ENCODE measurements at regions not wholly inside any gene's neighbourhood (a gene's known extent, or its start where the extent isn't known, plus 50 kb on each side); places are given as distances from the start of the nearest gene placed in this dataset.
"Not testable (repeated sequence)": the region's sequence is repeated elsewhere in the genome, so short reads cannot be mapped to it uniquely, and the experiment has no call there.

DNA sequence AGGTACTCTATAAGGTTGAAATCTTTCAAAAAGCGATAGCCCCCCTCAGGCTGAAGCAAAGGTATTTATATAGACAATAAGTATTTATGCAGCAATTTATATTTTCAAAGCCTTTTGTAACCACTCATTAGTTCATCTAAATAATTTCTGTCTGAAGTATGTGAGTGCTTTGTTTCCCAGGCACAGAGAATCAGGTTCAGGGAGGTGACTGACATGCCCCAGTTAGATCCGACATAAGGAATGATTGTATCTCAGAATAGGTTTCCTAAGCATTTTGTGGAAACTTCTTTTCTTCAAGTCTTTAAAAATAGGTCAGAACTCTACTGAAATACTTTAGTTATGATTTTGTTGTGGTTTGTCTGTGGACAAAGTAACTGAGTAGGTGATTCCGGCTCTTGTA lies 283.4 kb upstream of the G2E3 start:
- TF ChIP-seq, protein P1, sequence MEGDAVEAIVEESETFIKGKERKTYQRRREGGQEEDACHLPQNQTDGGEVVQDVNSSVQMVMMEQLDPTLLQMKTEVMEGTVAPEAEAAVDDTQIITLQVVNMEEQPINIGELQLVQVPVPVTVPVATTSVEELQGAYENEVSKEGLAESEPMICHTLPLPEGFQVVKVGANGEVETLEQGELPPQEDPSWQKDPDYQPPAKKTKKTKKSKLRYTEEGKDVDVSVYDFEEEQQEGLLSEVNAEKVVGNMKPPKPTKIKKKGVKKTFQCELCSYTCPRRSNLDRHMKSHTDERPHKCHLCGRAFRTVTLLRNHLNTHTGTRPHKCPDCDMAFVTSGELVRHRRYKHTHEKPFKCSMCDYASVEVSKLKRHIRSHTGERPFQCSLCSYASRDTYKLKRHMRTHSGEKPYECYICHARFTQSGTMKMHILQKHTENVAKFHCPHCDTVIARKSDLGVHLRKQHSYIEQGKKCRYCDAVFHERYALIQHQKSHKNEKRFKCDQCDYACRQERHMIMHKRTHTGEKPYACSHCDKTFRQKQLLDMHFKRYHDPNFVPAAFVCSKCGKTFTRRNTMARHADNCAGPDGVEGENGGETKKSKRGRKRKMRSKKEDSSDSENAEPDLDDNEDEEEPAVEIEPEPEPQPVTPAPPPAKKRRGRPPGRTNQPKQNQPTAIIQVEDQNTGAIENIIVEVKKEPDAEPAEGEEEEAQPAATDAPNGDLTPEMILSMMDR (IDR thresholded peaks at IDR 0.05; ENCODE audit: insufficient read depth, low read depth, low read length, missing control alignments) = no peak
- no peak overlapping the region for H3K4me3 ChIP-seq (ENCODE audit: low read length)
- no peak for DNase-seq (ENCODE audit: low read depth)

DNA sequence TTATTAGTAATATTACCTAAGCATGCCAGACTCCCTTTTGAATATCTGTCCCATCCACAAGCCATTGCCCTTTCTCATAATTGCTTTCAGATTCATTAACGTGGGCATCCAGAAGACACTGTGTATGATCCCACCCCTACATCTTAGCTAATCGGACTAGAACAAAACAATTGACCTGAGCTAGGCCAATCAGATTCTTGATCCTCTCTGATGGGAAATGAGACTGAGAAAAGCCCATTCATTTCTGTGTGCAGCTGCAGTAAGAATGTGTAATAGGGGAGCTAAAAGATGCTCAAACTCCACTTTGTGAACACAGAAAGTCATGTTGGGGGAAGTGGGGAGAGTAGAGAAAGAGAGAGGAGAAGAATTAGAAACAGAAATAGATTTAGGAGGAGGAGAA lies 281.7 kb upstream of the G2E3 start:
- no peak overlapping the region for H3K4me3 ChIP-seq (ENCODE audit: low read length)
- no peak for DNase-seq (ENCODE audit: low read depth)
- TF ChIP-seq, protein P1 (IDR thresholded peaks at IDR 0.05; ENCODE audit: insufficient read depth, low read depth, low read length, missing control alignments) = no peak

DNA sequence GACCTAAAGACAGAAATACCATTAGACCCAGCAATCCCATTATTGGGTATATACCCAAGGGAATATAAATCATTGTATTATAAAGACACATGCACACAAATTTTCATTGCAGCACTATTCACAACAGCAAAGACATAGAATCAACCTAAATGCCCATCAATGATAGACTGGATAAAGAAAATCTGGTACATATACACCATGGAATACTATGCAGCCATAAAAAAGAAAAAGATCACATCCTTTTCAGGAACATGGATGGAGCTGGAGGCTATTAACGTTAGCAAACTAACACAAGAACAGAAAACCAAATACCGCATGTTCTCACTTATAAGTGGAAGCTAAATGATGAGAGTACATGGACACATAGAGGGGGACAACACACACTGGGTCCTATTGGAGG lies 280.1 kb upstream of the G2E3 start:
- H3K4me3 ChIP-seq (ENCODE audit: low read length); DNase-seq (ENCODE audit: low read depth): not testable (repeated sequence)

DNA sequence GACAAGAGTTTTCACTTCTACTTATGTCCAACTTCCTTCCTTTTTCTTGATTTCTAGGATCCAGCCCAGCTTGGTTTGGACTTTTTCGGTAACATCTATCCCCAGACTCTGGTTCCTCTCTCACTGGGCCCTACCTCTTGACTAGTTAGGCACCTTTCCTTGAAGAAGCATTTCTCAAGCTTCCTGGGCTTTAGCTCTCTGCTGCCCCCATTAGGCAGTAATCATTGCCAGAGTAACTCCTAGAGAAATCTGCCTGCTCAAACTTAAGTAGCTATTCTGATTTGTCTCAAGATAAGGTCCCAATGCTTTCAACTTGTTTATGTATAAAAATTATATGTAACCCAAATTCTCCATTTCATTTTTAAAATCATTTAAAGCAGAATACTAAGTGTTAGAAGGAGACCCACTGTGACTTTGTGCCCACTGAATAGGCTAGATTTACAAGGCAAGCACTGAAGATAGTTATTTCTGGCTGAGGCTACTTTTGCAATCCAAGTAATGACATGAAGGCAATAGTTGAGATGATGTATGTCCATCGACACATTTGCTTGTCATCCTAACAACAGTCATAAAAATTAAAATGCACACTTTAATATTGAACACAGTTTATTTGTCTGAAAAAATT lies 275.0 kb upstream of the G2E3 start:
- TF ChIP-seq, protein P1 (IDR thresholded peaks at IDR 0.05; ENCODE audit: insufficient read depth, low read depth, low read length, missing control alignments) = peak; percentile 94
- H3K4me3 ChIP-seq (ENCODE audit: low read length) = no peak overlapping the region
- peak; percentile 70 for DNase-seq (ENCODE audit: low read depth)

DNA sequence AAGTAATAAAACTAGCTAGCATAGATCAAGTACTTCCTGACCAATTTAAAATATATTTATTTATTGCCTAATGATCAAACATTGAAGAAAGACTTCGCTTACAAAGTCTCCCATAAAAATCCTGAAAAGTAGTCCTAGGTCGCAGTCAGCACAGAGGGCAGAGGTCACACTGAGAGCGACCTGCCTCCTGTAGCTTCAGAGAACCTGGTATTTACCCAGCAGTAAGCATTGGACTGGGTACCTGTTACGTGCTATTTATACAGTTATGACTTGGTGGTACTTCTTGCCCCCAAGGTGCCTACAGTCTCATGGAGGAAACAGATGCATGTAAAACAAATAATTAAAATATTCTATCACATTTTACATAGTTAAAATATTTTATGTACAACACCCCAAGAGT lies 274.1 kb upstream of the G2E3 start:
- no peak overlapping the region for H3K4me3 ChIP-seq (ENCODE audit: low read length)
- DNase-seq (ENCODE audit: low read depth) = no peak
- TF ChIP-seq, protein P1 (IDR thresholded peaks at IDR 0.05; ENCODE audit: insufficient read depth, low read depth, low read length, missing control alignments) = no peak

DNA sequence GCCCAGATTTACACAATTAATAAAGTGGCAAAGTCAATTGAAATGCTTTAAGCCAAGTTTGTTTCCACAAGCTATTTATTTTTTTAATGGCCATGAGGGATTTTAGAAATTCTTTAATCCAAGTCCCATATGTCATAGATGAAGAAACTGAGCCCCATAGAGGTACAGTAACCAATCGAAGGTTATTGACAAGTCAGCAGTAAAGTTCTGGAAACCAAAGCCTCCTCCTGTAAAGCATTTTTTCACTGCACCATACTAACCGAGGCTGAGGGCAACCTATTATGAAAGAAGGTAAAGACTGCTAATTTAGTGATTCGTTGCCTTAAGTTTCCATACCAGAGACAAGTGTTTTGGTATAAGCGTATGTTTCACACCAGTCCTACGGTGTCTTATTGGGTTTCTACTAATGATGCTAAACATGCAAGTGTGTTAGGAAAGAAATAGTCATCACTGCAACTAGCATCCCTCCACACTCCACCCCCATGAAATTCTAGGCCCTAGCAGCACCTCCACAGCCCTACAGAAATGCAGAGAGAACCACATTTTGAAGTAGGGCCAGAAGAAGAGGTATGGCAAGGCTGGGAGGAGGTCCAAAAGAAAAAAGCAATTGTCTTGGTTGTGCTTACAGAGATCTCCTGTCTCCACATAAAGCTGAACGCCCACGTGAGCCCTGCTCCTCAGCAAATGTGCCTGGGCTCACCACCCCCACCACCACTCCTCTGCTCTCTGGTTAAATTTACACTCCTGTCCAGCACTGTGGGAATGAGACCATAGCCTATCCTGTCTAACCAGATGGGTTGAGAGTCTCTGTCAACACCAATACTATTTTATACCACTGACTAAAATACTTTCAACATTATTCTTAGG lies 271.1 kb upstream of the G2E3 start:
- TF ChIP-seq, protein P1 (IDR thresholded peaks at IDR 0.05; ENCODE audit: insufficient read depth, low read depth, low read length, missing control alignments) = no peak
- DNase-seq (ENCODE audit: low read depth) = no peak
- no peak overlapping the region for H3K4me3 ChIP-seq (ENCODE audit: low read length)

DNA sequence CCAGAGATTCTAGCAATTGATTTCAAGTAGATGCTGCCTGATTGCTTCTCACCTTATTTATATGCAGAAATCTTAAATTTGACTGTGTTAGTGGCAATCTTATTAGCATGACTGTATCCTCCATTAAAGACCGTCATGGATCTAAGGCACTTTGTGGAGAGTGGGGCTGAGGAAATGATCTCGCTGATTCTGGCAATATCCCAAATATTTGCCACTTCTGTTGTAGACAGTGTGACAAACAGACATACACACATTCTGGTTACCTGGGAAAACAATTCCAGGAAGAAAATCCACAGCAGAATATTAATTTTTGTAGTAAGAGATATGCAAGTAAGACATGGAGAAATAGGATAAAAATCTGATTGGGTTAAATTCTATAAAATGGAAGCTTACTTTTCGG lies 269.0 kb upstream of the G2E3 start:
- H3K4me3 ChIP-seq (ENCODE audit: low read length) = no peak overlapping the region
- DNase-seq (ENCODE audit: low read depth) = no peak
- TF ChIP-seq, protein P1 (IDR thresholded peaks at IDR 0.05; ENCODE audit: insufficient read depth, low read depth, low read length, missing control alignments) = no peak
